Endothelial cell of umbilical vein (primary cell): ENCODE measurements at regions not wholly inside any gene's neighbourhood (a gene's known extent, or its start where the extent isn't known, plus 50 kb on each side); places are given as distances from the start of the nearest gene placed in this dataset.

Experiments
- BruUV-seq: library from RNA; stranded (reverse); fragments of 400-500 nt; replicated peaks from 2 replicates; lab custom pipeline; 2021; lab: Mats Ljungman, UMichigan
- CTCF ChIA-PET: fragments of 300-600, 350-600 bp; sonication (Branson Sonifier 250); formaldehyde crosslinking; loops from one replicate; lab custom pipeline; 2021; ENCODE audit warnings: antibody characterized with exemption, inconsistent platforms; lab: Charles Lee
- POLR2A ChIA-PET: fragments of 300-600, 350-600 bp; sonication (Branson Sonifier 250); formaldehyde crosslinking; loops from one replicate; lab custom pipeline; 2021; ENCODE audit warnings: antibody characterized with exemption, inconsistent platforms; lab: Charles Lee
- DNase-seq: peaks from one replicate; pipeline ENCODE4 v3.0.0-alpha.2; 2011; ENCODE audit warnings: low read depth, low spot score
- FAIRE-seq: peaks from 2 replicates; lab custom pipeline; 2011; peaks lifted over from hg19 to GRCh38; lab: Jason Lieb, UNC
- H2AFZ ChIP-seq: 2 replicates; pipeline ENCODE4 v1.6.0; 2012; ENCODE audit warnings: low read depth, low read length, control low read depth, inconsistent platforms
- H3K27ac ChIP-seq: 2 replicates; pipeline ENCODE4 v1.5.1; 2011; ENCODE audit warnings: low read depth, mild to moderate bottlenecking, control low read depth, low read length, moderate library complexity; ENCODE audit not compliant: insufficient read depth
- H3K27me3 ChIP-seq, 2 experiments: 2 replicates each; pipeline versions ENCODE4 v1.6.0 to v1.6.1; 2011; ENCODE audit warnings: low read length in 2 of 2, mixed read lengths in 1 of 2; ENCODE audit not compliant: control insufficient read depth in 2 of 2, insufficient read depth in 2 of 2
- H3K36me3 ChIP-seq, 2 experiments: 2 replicates in 1 of 2; 3 replicates in 1 of 2; pipeline ENCODE4 v1.5.1; 2011; ENCODE audit warnings: low read length in 2 of 2, mild to moderate bottlenecking in 1 of 2, moderate library complexity in 1 of 2; ENCODE audit not compliant: control insufficient read depth in 2 of 2, insufficient read depth in 2 of 2; ENCODE audit errors: extremely low read depth in 1 of 2
- H3K4me1 ChIP-seq: 3 replicates; pipeline ENCODE4 v1.5.1; 2011; ENCODE audit warnings: mild to moderate bottlenecking, low read length; ENCODE audit not compliant: control insufficient read depth, insufficient read depth; ENCODE audit errors: extremely low read depth
- H3K4me2 ChIP-seq: 2 replicates; pipeline ENCODE4 v1.6.1; 2011; ENCODE audit warnings: low read length, control low read depth, mixed read lengths; ENCODE audit not compliant: insufficient read depth
- H3K4me3 ChIP-seq, 3 experiments: fragments of 200-600 bp in 1 of 3; sonication (generic), shearing (Covaris generic) in 1 of 3; replicated peaks in 1 of 3; 2 replicates each; pipeline ENCODE4 v1.5.1; 2011 to 2016; ENCODE audit warnings: control low read depth in 3 of 3, low read length in 3 of 3, mild to moderate bottlenecking in 2 of 3, inconsistent platforms in 1 of 3, low read depth in 1 of 3, moderate library complexity in 1 of 3; ENCODE audit not compliant: insufficient read depth in 1 of 3
- H3K79me2 ChIP-seq: 2 replicates; pipeline ENCODE4 v1.6.0; 2012; ENCODE audit warnings: low read length, inconsistent platforms; ENCODE audit not compliant: control insufficient read depth, insufficient read depth
- H3K9ac ChIP-seq: replicated peaks from 2 replicates; pipeline ENCODE3; 2011; ENCODE audit warnings: low read length, control low read depth; ENCODE audit not compliant: insufficient read depth; ENCODE audit errors: extremely low read depth
- H3K9me1 ChIP-seq: replicated peaks from 3 replicates; pipeline ENCODE4 v1.6.0; 2011; ENCODE audit warnings: mild to moderate bottlenecking, low read length; ENCODE audit not compliant: control insufficient read depth, insufficient read depth; ENCODE audit errors: extremely low read depth
- H3K9me3 ChIP-seq: replicated peaks from 2 replicates; pipeline ENCODE4 v1.5.1; 2012; ENCODE audit warnings: low read length, inconsistent platforms; ENCODE audit not compliant: control insufficient read depth, insufficient read depth
- H4K20me1 ChIP-seq: replicated peaks from 2 replicates; pipeline ENCODE3; 2011; ENCODE audit warnings: mild to moderate bottlenecking, low read length; ENCODE audit not compliant: control insufficient read depth, insufficient read depth; ENCODE audit errors: extremely low read depth
- EZH2 ChIP-seq: IDR thresholded peaks from 2 replicates; pipeline ENCODE4 v1.6.1; 2012; ENCODE audit warnings: borderline replicate concordance, low read depth, mild to moderate bottlenecking, moderate library complexity, low read length, inconsistent platforms; ENCODE audit not compliant: severe bottlenecking
- FOS ChIP-seq: IDR thresholded peaks from 2 replicates; pipeline ENCODE4 v1.6.1; 2011; ENCODE audit warnings: mild to moderate bottlenecking, low read length, moderate library complexity, borderline replicate concordance; ENCODE audit not compliant: insufficient read depth
- GATA2 ChIP-seq: IDR thresholded peaks from 2 replicates; pipeline ENCODE4 v1.7.0; 2011; ENCODE audit warnings: low read depth, mild to moderate bottlenecking, moderate library complexity, mixed read lengths, low read length; ENCODE audit not compliant: insufficient read length, insufficient read depth
- JUN ChIP-seq: IDR thresholded peaks from 2 replicates; pipeline ENCODE4 v1.6.1; 2011; ENCODE audit warnings: borderline replicate concordance, low read depth; ENCODE audit not compliant: insufficient read length, insufficient read depth
- MYC ChIP-seq: IDR thresholded peaks from one replicate; pipeline ENCODE4 v1.6.1; 2011; ENCODE audit warnings: mild to moderate bottlenecking, low read depth, low read length
- POLR2A ChIP-seq: IDR thresholded peaks from 2 replicates; pipeline ENCODE4 v1.6.1; 2012; ENCODE audit warnings: low read depth, mild to moderate bottlenecking, control low read depth, low read length
- POLR2AphosphoS5 ChIP-seq: IDR thresholded peaks from 2 replicates; pipeline ENCODE4 v1.6.1; 2012; ENCODE audit warnings: low read depth, mild to moderate bottlenecking, control low read depth, low read length, moderate library complexity; ENCODE audit not compliant: insufficient read depth
- dilution Hi-C: fragments of 300-500 bp; cut with MboI; formaldehyde crosslinking; loops from one replicate; pipeline ENCODE4 v1.15.0; 2019; ENCODE audit warnings: low sequenced_read_pairs; ENCODE audit not compliant: extremely low pct_ligation_motif_present
- intact Hi-C: fragments of 100-400 bp; cut with micrococcal nuclease; formaldehyde crosslinking; loops from one replicate; pipeline ENCODE4 v1.10.0; 2022
- TF ChIP-seq, protein P1 (sequence below): IDR thresholded peaks from 2 replicates; pipeline ENCODE4 v1.6.1; 2011; ENCODE audit not compliant: insufficient read depth, insufficient read length
- TF ChIP-seq, protein P2 (sequence below), 2 donors: IDR thresholded peaks; 1 replicate in 1 of 2; 2 replicates in 1 of 2; pipeline ENCODE4 v1.5.1; 2011; ENCODE audit warnings: low read length in 2 of 2, mild to moderate bottlenecking in 2 of 2, moderate library complexity in 2 of 2, control low read depth in 1 of 2, inconsistent platforms in 1 of 2, low read depth in 1 of 2; ENCODE audit not compliant: insufficient read depth in 1 of 2; ENCODE audit errors: extremely low read depth in 1 of 2

DNA sequence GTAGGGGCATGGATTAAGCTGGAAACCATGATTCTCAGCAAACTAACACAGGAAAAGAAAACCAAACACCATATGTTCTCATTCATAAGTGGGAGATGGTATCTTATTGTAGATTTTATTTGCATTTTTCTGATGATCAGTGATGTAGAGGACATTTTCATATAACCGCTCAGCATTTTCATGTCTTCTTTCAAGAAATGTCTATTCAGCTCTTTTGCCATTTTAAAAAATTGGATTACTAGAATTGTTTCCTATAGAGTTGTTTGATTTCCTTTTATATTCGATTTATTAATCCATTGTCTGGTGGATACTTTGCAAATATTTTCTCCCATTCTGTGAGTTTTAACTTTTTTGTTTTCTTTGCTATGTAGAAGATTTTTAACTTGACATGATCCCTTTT lies 682.2 kb upstream of the BCHE start:
- DNase-seq: no peak
- no peak overlapping the region for H2AFZ ChIP-seq
- dilution Hi-C loops (no loop called here), intact Hi-C loops (no loop called here)
- no peak for FAIRE-seq
- H3K9me3 ChIP-seq: peaks cover 4% of the 10 kb centered on the region
- H3K9ac ChIP-seq: no peak overlapping the region
- ChIA-PET POLR2A (no interaction called here), CTCF (no interaction called here)
- no peaks in the 10 kb centered on the region for H3K4me1 ChIP-seq
- H3K4me3 ChIP-seq: no peak overlapping the region
- no peaks in the 10 kb centered on the region for H3K9me1 ChIP-seq
- H3K27me3 ChIP-seq: no peaks in the 10 kb centered on the region
- TF ChIP-seq POLR2AphosphoS5 (no peak), FOS (no peak), EZH2 (no peak), POLR2A (no peak), MYC (no peak)
- no peaks in the 10 kb centered on the region for H3K36me3 ChIP-seq
- no peaks in the 10 kb centered on the region for H4K20me1 ChIP-seq
- no TSS peak for BruUV-seq
- no peak overlapping the region for H3K27ac ChIP-seq
- H3K79me2 ChIP-seq: no peaks in the 10 kb centered on the region
- H3K4me2 ChIP-seq: no peak overlapping the region

DNA sequence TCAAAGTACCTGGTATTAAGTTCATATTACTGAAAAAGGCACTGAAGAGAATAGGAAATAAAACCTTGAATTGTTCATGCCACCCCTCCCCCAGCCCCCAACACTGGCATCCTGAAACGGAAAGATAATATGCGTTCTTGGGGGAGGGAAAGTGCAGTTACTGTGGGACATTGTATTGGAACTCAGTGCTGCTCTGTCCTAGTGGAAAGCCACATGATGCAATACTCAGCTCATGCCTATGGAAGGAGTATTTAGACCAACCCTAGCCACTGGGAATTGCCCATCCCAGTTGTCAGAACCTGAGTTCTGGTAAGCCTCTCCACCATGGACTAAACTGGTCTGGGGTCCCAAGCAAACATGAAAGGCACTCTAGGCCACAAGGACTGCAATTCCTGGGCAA lies 680.8 kb upstream of the BCHE start:
- no peaks in the 10 kb centered on the region for H3K79me2 ChIP-seq
- no peak overlapping the region for H3K27ac ChIP-seq
- no peak overlapping the region for H2AFZ ChIP-seq
- DNase-seq (no peak), FAIRE-seq (no peak)
- H4K20me1 ChIP-seq: no peaks in the 10 kb centered on the region
- no peak overlapping the region for H3K9ac ChIP-seq
- peaks cover 4% of the 10 kb centered on the region for H3K9me3 ChIP-seq
- intact Hi-C loops: no loop called here
- ChIA-PET POLR2A (no interaction called here), CTCF (no interaction called here)
- H3K27me3 ChIP-seq: no peaks in the 10 kb centered on the region
- no peaks in the 10 kb centered on the region for H3K36me3 ChIP-seq
- no peaks in the 10 kb centered on the region for H3K4me1 ChIP-seq
- dilution Hi-C loops: no loop called here
- no peak overlapping the region for H3K4me3 ChIP-seq
- no peak overlapping the region for H3K4me2 ChIP-seq
- no peak for TF ChIP-seq POLR2A
- TF ChIP-seq MYC: no peak
- TF ChIP-seq, protein P1, sequence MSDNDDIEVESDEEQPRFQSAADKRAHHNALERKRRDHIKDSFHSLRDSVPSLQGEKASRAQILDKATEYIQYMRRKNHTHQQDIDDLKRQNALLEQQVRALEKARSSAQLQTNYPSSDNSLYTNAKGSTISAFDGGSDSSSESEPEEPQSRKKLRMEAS: no peak
- TF ChIP-seq FOS: no peak
- TF ChIP-seq, protein P2, sequence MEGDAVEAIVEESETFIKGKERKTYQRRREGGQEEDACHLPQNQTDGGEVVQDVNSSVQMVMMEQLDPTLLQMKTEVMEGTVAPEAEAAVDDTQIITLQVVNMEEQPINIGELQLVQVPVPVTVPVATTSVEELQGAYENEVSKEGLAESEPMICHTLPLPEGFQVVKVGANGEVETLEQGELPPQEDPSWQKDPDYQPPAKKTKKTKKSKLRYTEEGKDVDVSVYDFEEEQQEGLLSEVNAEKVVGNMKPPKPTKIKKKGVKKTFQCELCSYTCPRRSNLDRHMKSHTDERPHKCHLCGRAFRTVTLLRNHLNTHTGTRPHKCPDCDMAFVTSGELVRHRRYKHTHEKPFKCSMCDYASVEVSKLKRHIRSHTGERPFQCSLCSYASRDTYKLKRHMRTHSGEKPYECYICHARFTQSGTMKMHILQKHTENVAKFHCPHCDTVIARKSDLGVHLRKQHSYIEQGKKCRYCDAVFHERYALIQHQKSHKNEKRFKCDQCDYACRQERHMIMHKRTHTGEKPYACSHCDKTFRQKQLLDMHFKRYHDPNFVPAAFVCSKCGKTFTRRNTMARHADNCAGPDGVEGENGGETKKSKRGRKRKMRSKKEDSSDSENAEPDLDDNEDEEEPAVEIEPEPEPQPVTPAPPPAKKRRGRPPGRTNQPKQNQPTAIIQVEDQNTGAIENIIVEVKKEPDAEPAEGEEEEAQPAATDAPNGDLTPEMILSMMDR (IDR thresholded peaks at IDR 0.05; ENCODE audit: extremely low read depth in 1 of 2, insufficient read depth in 1 of 2, low read depth in 1 of 2, low read length in 2 of 2): no peak
- no peak for TF ChIP-seq GATA2
- TF ChIP-seq JUN: no peak
- no peak for TF ChIP-seq POLR2AphosphoS5
- no peak for TF ChIP-seq EZH2
- no TSS peak for BruUV-seq
- no peaks in the 10 kb centered on the region for H3K9me1 ChIP-seq
